CD14-positive monocyte (primary cell): ENCODE measurements at regions not wholly inside any gene's neighbourhood (a gene's known extent, or its start where the extent isn't known, plus 50 kb on each side); places are given as distances from the start of the nearest gene placed in this dataset.

ENCODE experiments used
- DNase-seq, 3 donors: peaks; one replicate each; pipeline ENCODE4 v3.0.0-alpha.2; 2011 to 2022
- H2AFZ ChIP-seq: 2 replicates; pipeline ENCODE4 v1.6.0; 2012; ENCODE audit warnings: mild to moderate bottlenecking, low read depth, low read length, inconsistent platforms; ENCODE audit not compliant: insufficient read depth, poor library complexity, severe bottlenecking
- H3K27ac ChIP-seq, 2 donors: 1 replicate in 1 of 2; 2 replicates in 1 of 2; pipeline ENCODE4 v1.5.1; 2012 to 2013; ENCODE audit warnings: low read length in 2 of 2, control low read depth in 1 of 2, inconsistent platforms in 1 of 2, low read depth in 1 of 2, mild to moderate bottlenecking in 1 of 2
- H3K27me3 ChIP-seq, 2 donors: one replicate each; pipeline versions ENCODE4 v1.6.0 to v1.6.1; 2011 to 2013; ENCODE audit warnings: low read length in 2 of 2; ENCODE audit not compliant: control insufficient read depth in 2 of 2, insufficient read depth in 2 of 2
- H3K36me3 ChIP-seq, 2 donors: replicated peaks in 1 of 2; 1 replicate in 1 of 2; 2 replicates in 1 of 2; pipeline versions ENCODE4 v1.5.1 to v1.6.1; 2012 to 2013; ENCODE audit warnings: low read length in 2 of 2, control low read depth in 1 of 2, inconsistent platforms in 1 of 2, mild to moderate bottlenecking in 1 of 2; ENCODE audit not compliant: insufficient read depth in 2 of 2, control insufficient read depth in 1 of 2
- H3K4me1 ChIP-seq, 2 donors: 1 replicate in 1 of 2; 2 replicates in 1 of 2; pipeline versions ENCODE4 v1.5.1 to v1.6.1; 2012 to 2013; ENCODE audit warnings: low read length in 2 of 2, control low read depth in 1 of 2, inconsistent platforms in 1 of 2, mild to moderate bottlenecking in 1 of 2, moderate library complexity in 1 of 2; ENCODE audit not compliant: insufficient read depth in 2 of 2, control insufficient read depth in 1 of 2
- H3K4me2 ChIP-seq: replicated peaks from 2 replicates; pipeline ENCODE3; 2012; ENCODE audit warnings: low read length, moderate library complexity, mild to moderate bottlenecking; ENCODE audit not compliant: poor library complexity, severe bottlenecking; ENCODE audit errors: extremely low read depth
- H3K4me3 ChIP-seq, 3 experiments: fragments of 200-600 bp in 1 of 3; sonication (generic) in 1 of 3; replicated peaks in 1 of 3; 1 replicate in 2 of 3; 2 replicates in 1 of 3; pipeline ENCODE4 v1.5.1; 2011 to 2013; ENCODE audit warnings: low read length in 3 of 3, mild to moderate bottlenecking in 3 of 3, control low read depth in 2 of 3, low read depth in 2 of 3, inconsistent platforms in 1 of 3, moderate library complexity in 1 of 3
- H3K79me2 ChIP-seq: 2 replicates; pipeline ENCODE4 v1.6.0; 2012; ENCODE audit warnings: mild to moderate bottlenecking, control low read depth, inconsistent platforms, low read length, moderate library complexity; ENCODE audit not compliant: insufficient read depth
- H3K9ac ChIP-seq: 2 replicates; pipeline ENCODE4 v1.6.0; 2017; ENCODE audit warnings: low read length, mild to moderate bottlenecking; ENCODE audit not compliant: insufficient read depth, poor library complexity, severe bottlenecking
- H3K9me3 ChIP-seq, 2 donors: replicated peaks in 1 of 2; 1 replicate in 1 of 2; 2 replicates in 1 of 2; pipeline versions ENCODE4 v1.5.1 to v1.6.1; 2012 to 2013; ENCODE audit warnings: low read length in 2 of 2, control low read depth in 1 of 2; ENCODE audit not compliant: control insufficient read depth in 1 of 2, insufficient read depth in 1 of 2
- H4K20me1 ChIP-seq: 2 replicates; pipeline ENCODE4 v1.6.0; 2012; ENCODE audit warnings: mild to moderate bottlenecking, low read length, control low read depth, moderate library complexity; ENCODE audit not compliant: insufficient read depth
- H3K27ac Mint-ChIP-seq, 7 donors: one replicate each; pipeline ENCODE4 v1.8.0; 2020; ENCODE audit warnings: mild to moderate bottlenecking in 7 of 7, mixed read lengths in 7 of 7, moderate library complexity in 6 of 7, inconsistent platforms in 2 of 7
- H3K27me3 Mint-ChIP-seq, 3 donors: one replicate each; pipeline ENCODE4 v1.8.0; 2021 to 2022; ENCODE audit warnings: low read depth in 3 of 3, mild to moderate bottlenecking in 3 of 3, mixed read lengths in 3 of 3, moderate library complexity in 3 of 3, inconsistent platforms in 1 of 3
- H3K36me3 Mint-ChIP-seq, 2 donors: one replicate each; pipeline ENCODE4 v1.8.0; 2020; ENCODE audit warnings: mixed read lengths in 2 of 2, inconsistent platforms in 1 of 2, mild to moderate bottlenecking in 1 of 2
- H3K4me1 Mint-ChIP-seq: one replicate; pipeline ENCODE4 v1.8.0; 2020; ENCODE audit warnings: mild to moderate bottlenecking, mixed read lengths
- H3K4me3 Mint-ChIP-seq, 2 donors: one replicate each; pipeline ENCODE4 v1.8.0; 2020; ENCODE audit warnings: mild to moderate bottlenecking in 2 of 2, mixed read lengths in 2 of 2, moderate library complexity in 1 of 2
- H3K9me3 Mint-ChIP-seq, 7 donors: one replicate each; pipeline ENCODE4 v1.8.0; 2020 to 2022; ENCODE audit warnings: mixed read lengths in 7 of 7, mild to moderate bottlenecking in 6 of 7, moderate library complexity in 6 of 7, inconsistent platforms in 2 of 7
- CTCF ChIP-seq: fragments of 200-600 bp; IDR thresholded peaks from one replicate; pipeline ENCODE4 v1.8.0; 2022; ENCODE audit warnings: antibody characterized with exemption, mild to moderate bottlenecking
- WGBS: methylation state at CpG from one replicate; pipeline ENCODE4 v1.1.5; 2013; ENCODE audit warnings: missing lambda C conversion rate; ENCODE audit not compliant: insufficient coverage; 5-methylcytosine and 5-hydroxymethylcytosine counted together
- intact Hi-C, 2 donors: fragments of 100-400 bp; cut with micrococcal nuclease; formaldehyde crosslinking; loops; one replicate each; pipeline versions ENCODE4 v1.15.0 to v1.15.1; 2023

- Histone ChIP-seq H3K4me3 (no peak overlapping the region), H2AFZ (no peak overlapping the region), H3K27ac (no peak overlapping the region), H3K4me1 (no peaks in the 10 kb centered on the region), H4K20me1 (no peaks in the 10 kb centered on the region), H3K79me2 (no peaks in the 10 kb centered on the region), H3K27me3 (no peaks in the 10 kb centered on the region), H3K9me3 (no peaks in the 10 kb centered on the region), H3K4me2 (no peak overlapping the region), H3K9ac (no peak overlapping the region), H3K36me3 (no peaks in the 10 kb centered on the region)
- TF ChIP-seq CTCF: no peak
- H3K36me3 Mint-ChIP-seq: no peaks in the 10 kb centered on the region
- no peaks in the 10 kb centered on the region for H3K27me3 Mint-ChIP-seq
- intact Hi-C loops: no loop called here
- no peak for DNase-seq
- H3K4me3 Mint-ChIP-seq: no peak overlapping the region
- H3K9me3 Mint-ChIP-seq: peaks cover 0 to 12% (median 0%) of the 10 kb centered on the region in 7 donors
- no peaks in the 10 kb centered on the region for H3K4me1 Mint-ChIP-seq
- H3K27ac Mint-ChIP-seq: no peak overlapping the region
- no CpG with 5 or more reads among the region's 4 CpGs for WGBS
Observed at GRCh38 chr16:79998143-79998542, 397.6 kb upstream of the MAF start.

GRCh38 chr16:79997257-79997656, 396.7 kb upstream of the MAF start:
- Histone ChIP-seq H3K9me3 (no peaks in the 10 kb centered on the region), H3K79me2 (no peaks in the 10 kb centered on the region), H3K4me3 (no peak overlapping the region), H3K36me3 (no peaks in the 10 kb centered on the region), H3K9ac (no peak overlapping the region), H3K4me2 (no peak overlapping the region), H4K20me1 (no peaks in the 10 kb centered on the region), H2AFZ (no peak overlapping the region), H3K27ac (no peak overlapping the region), H3K27me3 (no peaks in the 10 kb centered on the region), H3K4me1 (no peaks in the 10 kb centered on the region)
- H3K36me3 Mint-ChIP-seq: no peaks in the 10 kb centered on the region
- H3K4me1 Mint-ChIP-seq: no peaks in the 10 kb centered on the region
- TF ChIP-seq CTCF: no peak
- DNase-seq: no peak
- H3K27ac Mint-ChIP-seq: no peak overlapping the region
- peaks cover 0 to 11% (median 0%) of the 10 kb centered on the region in 7 donors for H3K9me3 Mint-ChIP-seq
- intact Hi-C loops: no loop called here
- no peaks in the 10 kb centered on the region for H3K27me3 Mint-ChIP-seq
- no peak overlapping the region for H3K4me3 Mint-ChIP-seq
- whole genome bisulfite sequencing: no CpG with 5 or more reads among the region's 6 CpGs
